ENCODE measurements at regions not wholly inside any gene's neighbourhood (a gene's known extent, or its start where the extent isn't known, plus 50 kb on each side); places are given as distances from the start of the nearest gene placed in this dataset.
"Not testable (repeated sequence)": the region's sequence is repeated elsewhere in the genome, so short reads cannot be mapped to it uniquely, and the experiment has no call there.

DNA sequence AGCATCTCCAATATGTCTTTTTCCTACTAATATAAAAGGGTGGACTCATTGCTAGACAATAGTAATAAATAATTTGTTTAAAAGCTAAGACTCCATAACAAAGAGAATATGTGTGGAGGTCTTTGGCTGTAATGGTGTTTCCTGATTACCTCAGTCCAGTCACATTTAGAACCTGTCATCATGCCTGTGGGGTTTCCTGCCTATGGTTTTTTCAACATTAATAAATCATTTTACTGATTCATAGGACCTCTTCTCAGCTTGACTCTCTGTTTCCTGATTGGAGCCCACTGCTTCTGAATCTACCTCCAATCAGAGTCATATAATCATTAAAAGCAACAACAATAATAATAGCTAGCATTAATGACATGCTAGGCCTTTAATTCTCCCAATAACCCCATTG lies 52.4 kb upstream of the GNAI1 start:
- DNase-seq (ENCODE audit: low spot score), result no peak

DNA sequence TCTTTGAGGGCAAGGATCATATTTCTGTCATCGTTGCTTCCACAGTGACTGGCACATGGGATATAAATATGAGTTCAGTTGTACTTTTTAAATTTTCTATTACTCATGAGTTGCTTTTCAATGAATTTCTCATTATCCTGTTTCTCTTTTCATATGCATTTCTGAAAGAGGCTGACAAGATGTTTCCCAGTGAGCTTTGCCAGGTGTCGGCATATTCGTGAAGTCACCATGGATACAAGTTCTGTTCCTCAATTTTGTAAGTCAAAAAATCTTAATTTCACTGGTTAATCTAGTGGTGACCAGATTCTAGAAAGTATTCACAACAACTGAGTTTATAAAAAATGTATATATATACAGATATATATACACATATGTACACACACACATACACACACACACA lies 55.7 kb upstream of the GNAI1 start:
- no peak for DNase-seq (ENCODE audit: low spot score)

DNA sequence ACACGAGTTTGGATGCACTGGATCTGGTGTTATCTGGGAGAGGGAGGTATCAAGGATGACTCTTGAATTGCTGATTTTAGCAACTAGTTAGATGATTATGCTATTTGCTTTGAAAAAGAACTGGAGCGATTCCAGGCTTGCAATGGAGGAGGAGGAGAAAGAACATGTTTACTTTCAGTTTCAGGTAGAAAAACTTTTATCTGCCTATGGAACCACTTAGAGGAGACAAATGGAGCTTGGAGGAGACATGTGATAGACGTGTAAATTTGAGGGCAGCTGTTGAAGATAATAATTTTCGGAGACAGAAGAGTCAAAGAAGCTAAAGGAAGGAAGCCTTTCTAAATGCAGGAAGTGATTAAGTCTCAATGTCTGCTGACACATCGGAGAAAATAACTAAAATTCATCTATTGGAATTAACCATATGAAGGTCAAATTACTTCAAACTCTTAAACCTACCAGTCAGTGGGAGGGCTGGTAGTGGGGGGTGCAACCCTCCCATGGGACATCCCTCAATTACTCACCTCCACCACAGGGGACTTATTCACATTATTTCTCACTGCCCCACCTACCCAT lies 56.4 kb upstream of the GNAI1 start:
- DNase-seq (ENCODE audit: low spot score), result no peak

DNA sequence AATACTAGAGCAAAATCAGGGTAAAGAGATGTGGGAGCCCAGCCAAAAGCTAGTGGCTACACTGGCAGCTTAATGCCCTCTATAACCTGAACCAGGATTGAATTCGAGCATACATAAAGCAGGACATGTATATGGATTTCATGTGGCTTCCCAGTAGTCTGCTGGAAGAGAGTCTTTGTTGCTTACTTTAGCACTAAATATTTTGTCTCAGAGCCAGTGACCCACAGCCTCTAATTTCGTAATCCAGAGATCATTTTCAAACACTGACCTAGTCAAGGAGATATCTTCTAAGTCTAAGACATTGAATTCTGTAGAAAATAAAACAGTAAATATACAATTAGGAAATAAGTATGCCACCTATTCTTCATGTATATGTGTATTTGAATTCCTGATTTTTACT lies 64.2 kb upstream of the GNAI1 start:
- DNase-seq (ENCODE audit: low spot score), result no peak

DNA sequence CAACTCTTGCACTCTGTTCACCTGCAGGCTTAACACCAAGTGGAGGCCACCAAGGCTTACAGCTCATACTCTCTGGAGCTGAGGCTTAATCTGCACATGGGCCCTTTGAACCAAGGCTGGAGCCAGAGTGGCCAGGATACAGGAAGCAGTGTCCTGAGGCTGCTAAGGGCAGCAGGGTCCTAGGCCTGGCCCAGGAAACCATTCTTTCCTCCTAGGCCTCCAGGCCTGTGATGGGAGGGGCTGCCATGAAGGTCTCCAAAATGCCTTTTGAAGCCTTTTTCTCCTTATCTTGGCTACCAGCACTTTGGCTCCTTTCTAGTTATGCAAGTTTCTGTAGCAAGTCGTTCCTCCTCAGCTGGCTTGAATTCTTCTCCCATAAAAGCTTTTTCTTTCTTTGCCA lies 68.0 kb upstream of the GNAI1 start:
- DNase-seq (ENCODE audit: low spot score), result no peak

DNA sequence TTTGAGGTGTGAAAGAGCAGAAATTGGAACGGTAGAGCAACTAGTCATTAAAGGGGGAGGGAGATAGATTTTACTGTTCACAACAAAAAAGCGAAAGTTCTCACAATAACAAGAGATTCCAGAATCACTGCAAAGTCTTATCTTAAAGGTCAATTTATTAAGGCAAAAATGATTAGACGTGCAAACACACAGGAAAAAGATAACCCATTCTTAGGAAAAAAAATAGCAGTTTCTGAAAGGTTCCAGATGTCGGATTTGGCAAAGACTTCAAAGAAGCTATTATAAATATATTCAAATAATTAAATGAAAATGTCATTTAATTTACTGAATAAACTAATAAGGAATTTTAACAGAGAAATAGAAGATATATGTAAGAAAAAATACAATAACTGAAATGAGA lies 70.8 kb upstream of the GNAI1 start:
- no peak for DNase-seq (ENCODE audit: low spot score)

DNA sequence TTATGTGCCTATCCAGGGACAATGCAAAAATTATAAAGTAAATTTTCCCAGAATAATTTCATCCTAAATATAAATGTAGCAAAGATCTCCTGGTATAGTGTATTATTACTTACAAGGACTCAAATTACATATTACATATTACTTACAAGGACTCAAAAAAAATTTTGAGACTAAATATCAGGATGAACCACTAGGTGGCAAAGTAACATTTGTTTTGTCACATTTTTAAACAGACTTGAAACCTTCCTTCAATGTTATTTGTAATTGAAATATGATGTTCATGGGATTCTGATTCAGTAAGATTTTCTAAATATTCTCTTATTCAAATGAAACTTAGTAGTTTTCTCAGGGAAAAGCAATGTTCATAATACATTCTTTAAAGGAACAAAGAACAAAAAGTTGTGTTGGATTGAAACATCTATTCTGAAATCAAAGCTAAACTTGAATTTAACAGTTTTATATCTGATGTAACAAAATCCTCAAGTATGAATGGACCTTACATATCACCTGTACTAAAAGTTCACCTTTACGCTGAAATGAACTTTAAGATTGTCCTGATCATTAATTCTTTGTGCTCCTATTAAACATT lies 74.3 kb upstream of the GNAI1 start:
- no peak for DNase-seq (ENCODE audit: low spot score)

DNA sequence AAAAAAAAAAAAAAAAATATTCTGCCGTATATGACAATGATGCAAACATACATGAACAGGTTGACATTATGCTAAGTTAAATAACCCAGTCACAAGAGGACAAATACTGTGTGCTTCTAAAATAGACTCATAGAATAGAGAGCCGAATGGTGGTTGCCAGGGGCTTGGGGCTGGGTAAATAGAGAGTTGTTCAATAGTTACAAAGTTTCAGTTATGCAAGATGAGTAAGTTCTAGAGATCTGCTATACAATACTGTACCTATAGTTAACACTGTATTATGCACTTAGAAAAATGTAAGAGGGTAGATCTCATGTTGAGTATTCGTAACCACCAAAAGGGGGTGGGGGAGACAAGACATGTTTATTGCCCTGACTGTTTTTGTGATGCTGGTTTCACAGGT lies 77.1 kb upstream of the GNAI1 start:
- no peak for DNase-seq (ENCODE audit: low spot score)

DNA sequence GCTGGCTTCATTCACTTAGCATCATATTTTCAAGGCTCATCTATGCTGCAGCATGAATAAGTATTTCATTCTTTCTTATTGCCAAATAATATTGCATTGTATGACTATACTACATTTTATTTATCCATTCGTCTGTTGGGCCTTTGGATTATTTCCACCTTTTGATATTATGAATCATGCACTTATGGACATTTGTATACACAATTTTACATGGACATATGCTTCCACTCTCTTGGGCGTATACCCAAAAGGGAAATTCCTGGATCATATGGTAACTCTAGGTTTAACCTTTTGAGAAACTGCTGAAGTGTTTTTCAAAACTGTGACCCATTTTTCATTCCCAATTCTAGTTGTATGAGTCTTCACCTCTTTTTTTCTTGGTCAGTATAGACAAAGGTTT lies 80.3 kb upstream of the GNAI1 start:
- DNase-seq (ENCODE audit: low spot score), result no peak

DNA sequence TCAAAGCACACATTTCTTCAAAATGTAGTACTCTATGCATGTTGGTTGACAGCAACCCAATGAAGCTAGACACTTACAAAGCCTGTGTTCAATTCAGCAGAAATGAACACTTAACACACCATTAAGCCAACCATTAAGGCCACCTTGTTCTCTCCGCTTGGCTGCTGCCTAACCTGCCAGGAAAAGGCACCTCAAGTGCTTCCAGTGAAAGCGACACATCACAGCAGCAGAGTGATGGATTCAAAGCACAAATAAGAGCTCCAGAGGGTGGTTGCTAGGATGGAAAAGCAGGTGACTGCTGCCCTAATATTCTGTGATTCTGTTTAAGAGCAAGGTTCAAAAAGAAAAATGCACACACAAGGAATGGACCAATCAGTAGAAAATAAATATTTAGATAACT lies 81.5 kb upstream of the GNAI1 start:
- DNase-seq (ENCODE audit: low spot score), result no peak

DNA sequence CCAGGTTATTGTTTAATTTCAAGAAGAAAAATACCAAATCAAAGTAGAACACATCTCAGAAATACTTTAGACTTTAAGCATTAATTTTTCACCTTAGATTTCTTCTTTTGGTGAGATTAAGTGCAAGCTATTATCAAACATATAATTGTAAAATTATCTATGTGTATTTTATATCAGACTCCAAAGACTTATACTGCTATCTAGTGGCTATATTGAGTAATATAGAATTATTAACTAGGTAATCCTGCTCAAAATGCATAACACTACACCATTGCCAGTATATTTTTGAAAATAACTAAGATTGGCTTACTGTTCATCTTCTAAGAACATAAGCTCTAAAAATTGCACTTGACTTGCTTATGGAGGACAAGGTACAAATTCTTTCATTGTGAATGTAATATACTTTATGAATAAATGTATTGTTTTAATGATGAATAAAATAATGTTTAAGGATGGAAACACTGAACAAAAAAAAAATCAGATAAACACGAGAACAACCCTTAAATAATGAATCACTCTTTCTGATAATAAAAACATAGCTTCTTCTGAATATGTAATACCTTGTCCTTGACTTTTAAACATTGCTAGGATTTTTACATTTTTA lies 86.7 kb upstream of the GNAI1 start:
- DNase-seq (ENCODE audit: low spot score), result no peak

DNA sequence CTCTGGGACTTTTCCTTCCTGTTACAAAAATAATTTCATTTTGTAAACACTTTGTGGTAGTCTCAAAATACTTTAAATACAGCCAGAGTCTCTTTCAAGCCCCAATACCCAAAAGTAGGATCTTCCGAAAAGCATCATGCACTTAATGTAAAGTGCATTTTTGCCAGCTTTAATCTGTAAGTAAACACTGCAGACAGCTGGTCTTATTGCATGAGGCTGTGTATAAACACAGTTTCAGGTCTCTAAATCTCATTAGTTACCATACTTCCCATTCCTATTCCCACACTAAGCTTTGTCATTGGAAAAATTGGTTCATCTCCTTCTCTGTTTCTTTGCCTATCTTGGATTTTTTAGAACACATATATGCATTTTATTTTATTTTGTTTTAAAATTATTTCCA lies 87.6 kb upstream of the GNAI1 start:
- DNase-seq (ENCODE audit: low spot score), result no peak

DNA sequence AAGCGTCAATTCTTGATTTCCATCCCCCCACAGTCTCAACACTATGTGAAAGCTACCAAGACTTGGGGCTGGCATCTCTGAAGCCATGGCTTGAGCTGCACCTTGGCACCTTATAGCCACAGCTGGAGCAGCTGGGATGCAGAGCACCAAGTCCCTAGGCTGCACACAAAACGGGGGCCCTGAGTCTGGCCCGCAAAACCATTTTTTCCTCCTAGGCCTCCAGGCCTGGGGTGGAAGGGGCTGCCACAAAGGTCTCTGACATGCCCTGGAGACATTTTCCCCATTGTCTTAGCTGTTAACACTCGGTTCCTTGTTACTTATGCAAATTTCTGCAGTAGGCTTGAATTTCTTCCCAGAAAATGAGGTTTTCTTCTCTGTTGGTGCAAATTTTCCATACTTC lies 89.8 kb upstream of the GNAI1 start:
- DNase-seq (ENCODE audit: low spot score), result no peak

DNA sequence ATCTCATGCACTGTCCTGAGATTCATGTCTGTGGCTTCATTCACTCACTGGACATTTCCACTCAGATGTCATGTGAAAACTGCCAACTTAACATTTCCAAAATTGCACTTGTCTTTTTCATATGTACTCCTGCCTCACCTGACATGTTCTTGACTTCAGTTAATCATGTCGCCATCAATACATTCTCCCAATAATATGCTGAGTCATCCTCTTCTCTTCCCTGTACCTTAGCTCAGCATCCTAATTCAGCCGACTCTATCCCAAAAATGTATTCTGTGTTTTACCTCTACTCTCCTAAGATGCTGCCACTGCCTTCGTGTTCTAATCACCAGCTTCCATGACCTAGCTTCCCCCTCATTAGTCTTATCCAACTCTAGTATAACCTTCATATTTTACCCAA lies 93.9 kb upstream of the GNAI1 start:
- DNase-seq (ENCODE audit: low spot score), result no peak

DNA sequence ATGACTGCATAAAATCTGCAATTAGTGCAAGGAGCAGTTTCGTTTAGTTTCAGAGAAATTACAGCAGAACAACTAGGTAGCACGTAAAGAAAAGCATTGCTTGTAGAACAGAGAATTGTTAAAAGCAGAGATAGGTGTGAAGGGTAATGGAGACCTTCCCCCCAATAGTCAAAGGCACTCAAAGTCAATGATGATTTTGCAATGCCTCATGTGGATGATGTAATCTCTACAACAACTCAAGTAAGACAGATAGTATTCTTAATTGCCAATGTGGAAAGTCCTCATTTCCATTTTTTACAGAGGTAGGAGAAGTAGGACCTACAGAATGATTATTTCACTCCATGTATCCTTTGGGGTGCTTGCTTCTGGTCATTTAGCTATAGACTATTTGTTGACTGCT lies 94.3 kb upstream of the GNAI1 start:
- DNase-seq (ENCODE audit: low spot score), result no peak

DNA sequence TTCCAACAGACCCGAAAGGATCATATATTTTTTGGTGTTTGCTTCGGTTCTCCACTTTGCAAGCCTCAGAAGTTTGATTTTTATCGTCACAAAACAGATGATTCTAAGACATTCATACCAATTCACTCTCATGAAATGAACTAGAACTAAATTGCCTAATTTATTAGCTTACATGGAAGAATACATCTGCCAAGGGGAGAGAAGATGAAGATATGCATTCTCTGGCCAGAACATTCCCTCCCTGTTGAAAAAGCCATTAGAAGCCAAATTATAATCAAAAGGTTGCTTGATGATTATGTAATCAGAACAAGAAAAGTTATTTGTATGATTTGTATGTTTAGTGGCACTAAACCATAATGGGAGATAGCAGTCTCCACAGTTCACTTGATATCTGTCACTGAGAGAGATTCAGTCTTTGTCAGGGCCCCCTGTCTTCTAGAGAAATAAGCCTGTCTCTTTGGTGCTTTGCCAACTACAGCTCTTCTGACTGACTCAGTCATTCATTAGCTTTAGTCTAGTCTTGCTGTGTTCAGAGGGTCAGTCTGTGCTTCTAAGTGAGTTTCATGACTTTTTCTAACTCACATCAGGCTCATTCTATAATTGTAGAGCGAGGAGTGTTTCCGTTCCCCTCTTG lies 95.3 kb upstream of the GNAI1 start:
- no peak for DNase-seq (ENCODE audit: low spot score)

DNA sequence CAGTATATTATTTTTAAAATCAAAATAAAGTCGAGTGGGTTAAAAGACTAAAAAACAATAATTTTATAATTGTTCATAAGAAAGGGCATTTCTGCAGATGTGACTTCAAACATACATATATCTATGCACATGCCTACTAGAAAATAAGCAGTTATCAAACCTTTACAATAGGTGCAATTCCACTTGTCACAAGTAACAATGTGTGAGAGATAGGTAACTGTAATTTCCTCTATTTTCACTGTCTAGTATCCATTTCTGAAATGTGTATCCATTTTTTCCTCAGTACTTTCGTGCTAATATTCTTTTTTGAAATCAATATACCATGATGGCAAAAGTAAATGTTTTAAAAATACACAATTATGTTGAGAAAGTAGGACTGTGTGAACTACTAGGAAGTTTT lies 96.9 kb upstream of the GNAI1 start:
- DNase-seq (ENCODE audit: low spot score), result no peak

DNA sequence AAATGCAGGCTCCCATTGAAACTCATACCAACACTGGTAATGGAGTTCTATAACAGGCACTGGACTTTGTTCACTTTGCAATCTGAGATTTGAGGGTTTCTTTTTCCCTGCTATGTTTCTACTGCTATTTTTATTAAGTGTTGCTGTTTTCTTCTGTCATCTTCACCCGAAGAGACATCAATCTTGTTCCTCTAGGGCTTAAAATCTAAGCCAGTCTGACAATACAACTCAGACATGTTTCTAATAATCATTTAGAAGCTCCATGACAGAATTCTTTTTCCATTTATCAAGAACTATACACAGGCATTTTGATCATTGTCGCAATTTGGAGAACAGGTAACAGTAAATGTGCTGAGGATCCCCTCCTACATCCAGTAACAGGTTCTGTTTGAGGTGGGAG lies 98.5 kb upstream of the GNAI1 start:
- no peak for DNase-seq (ENCODE audit: low spot score)

DNA sequence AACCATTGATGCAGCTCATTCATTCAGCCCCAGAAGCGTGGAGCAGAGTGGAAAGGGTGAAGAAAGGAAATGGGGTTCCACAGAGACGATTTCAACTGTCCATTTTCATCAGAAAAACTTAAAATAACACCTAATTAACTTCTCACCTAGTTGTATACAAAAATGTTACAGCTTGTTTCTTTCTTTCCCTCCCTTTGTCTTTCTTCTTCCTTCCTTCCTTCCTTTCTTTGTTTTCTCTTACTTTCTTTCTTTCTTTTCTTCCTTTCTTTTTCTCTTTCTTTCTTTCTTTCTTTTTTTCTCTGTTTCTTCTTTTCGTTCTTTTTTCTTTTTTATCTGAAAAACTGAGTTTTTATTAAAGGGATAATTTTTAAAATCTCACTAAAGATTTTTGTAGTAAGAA lies 105.9 kb upstream of the GNAI1 start:
- DNase-seq (ENCODE audit: low spot score), result no peak

DNA sequence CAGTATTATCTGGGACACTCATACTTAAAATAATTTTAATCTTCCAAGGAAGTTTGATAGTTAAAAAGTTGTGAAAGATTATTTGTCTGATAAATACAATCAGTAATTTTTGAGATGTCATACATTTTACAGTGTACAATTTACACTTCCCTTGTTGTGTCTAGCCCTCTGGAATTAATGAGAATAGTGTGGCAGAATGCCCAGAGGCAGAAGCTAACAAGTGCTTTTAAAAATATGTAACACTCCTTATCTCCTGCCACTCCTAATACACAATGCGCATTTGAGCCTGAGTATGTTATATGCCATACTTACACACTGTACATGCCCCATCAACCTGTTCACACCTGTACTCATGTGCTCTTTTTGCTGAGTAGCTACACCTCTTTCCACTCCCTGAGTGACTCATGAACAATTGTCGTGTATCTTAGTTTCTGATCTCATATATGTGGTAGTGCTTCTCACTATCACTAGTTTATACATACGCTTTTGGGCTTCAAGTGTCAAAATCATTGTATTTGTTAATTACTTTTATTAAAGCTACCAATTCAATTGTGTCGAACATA lies 106.9 kb upstream of the GNAI1 start:
- DNase-seq (ENCODE audit: low spot score), result no peak

DNA sequence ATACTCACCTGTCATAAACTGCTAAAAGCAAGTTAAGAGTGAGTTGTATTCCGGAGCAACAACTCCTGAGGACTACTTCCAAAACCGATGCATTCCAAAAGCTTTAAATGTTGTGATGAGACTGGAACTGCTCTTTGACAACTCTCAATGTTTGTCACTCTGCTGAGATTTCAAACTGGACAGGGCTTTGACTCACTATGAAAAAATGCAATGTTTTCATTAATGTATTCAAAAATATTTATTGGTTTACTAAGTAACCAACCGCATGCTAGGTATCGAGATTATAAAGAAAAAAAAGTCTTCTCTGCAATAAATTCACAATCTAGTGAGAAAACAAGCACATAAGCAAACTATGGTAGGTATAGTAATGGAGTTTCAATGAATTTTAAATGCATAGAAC lies 107.9 kb upstream of the GNAI1 start:
- no peak for DNase-seq (ENCODE audit: low spot score)

DNA sequence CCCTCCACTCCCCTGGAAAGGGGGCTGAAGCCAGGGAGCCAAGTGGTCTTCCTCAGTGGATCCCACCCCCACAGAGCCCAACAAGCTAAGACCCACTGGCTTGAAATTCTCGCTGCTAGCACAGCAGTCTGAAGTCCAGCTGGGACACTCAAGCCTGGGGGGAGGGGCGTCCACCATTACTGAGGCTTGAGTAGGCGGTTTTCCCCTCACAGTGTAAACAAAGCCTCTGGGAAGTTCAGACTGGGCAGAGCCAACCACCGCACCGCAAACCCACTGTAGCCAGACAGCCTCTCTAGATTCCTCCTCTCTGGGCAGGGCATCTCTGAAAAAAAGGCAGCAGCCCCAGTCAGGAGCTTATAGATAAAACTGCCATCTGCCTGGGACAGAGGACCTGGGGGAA lies 114.4 kb upstream of the GNAI1 start:
- not testable (repeated sequence) for DNase-seq (ENCODE audit: low spot score)

DNA sequence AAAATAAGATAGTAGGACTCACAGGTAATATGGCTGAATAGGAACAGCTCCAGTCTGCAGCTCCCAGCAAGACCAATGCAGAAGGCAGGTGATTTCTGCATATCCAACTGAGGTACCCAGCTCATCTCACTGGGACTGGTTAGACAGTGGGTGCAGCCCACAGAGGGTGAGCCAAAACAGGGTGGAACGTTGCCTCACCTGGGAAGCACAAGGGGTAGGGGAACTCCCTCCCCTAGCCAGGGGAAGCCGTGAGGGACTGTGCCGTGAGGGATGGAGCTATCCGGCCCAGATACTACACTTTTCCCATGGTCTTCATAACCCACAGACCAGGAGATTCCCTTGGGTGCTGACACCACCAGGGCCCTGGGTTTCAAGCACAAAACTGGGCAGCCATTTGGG lies 114.8 kb upstream of the GNAI1 start:
- DNase-seq (ENCODE audit: low spot score), result not testable (repeated sequence)

All from mucosa of gallbladder (tissue), 1 donor.